Ovary (tissue), 3 donors: ENCODE measurements at regions not wholly inside any gene's neighbourhood (a gene's known extent, or its start where the extent isn't known, plus 50 kb on each side); places are given as distances from the start of the nearest gene placed in this dataset.

Source experiments
- CTCF ChIP-seq, 3 donors: fragments of 450-650 bp in 2 of 3; fragments of 200-600 bp in 1 of 3; IDR thresholded peaks; one replicate each; pipeline versions ENCODE4 v1.5.1 to v1.8.0; 2016 to 2022; ENCODE audit warnings: antibody characterized with exemption in 3 of 3, mild to moderate bottlenecking in 1 of 3
- POLR2A ChIP-seq: fragments of 450-650 bp; IDR thresholded peaks from one replicate; pipeline ENCODE4 v1.6.1; 2017; ENCODE audit warnings: antibody characterized with exemption, mild to moderate bottlenecking, moderate library complexity
- donor health status: DM: no; HTN: no; CAD: no.

- no peak for TF ChIP-seq CTCF (IDR thresholded peaks at IDR 0.05)
- no peak for TF ChIP-seq POLR2A
These were observed 178.4 kb upstream of the CXADR start for GRCh38 chr21:17334484-17334883.
